K562 (cell line): ENCODE measurements at regions not wholly inside any gene's neighbourhood (a gene's known extent, or its start where the extent isn't known, plus 50 kb on each side); places are given as distances from the start of the nearest gene placed in this dataset.

ENCODE experiments used
- CBX2 ChIP-seq: fragments of 200-600 bp; sonication (generic); IDR thresholded peaks from one replicate; pipeline ENCODE4 v1.6.1; 2012; ENCODE audit warnings: mild to moderate bottlenecking, low read length, inconsistent platforms; ENCODE audit not compliant: insufficient read depth, poor library complexity, severe bottlenecking
- CBX3 ChIP-seq, 2 experiments: IDR thresholded peaks; 1 replicate in 1 of 2; 2 replicates in 1 of 2; pipeline ENCODE4 v1.6.1; 2012; ENCODE audit warnings: inconsistent platforms in 2 of 2, low read length in 2 of 2, borderline replicate concordance in 1 of 2, control low read depth in 1 of 2
- MTF1 ChIP-seq: fragments of 250-450 bp; sonication (Bioruptor Pico); IDR thresholded peaks from 2 replicates; pipeline ENCODE4 v1.9.0; 2021; ENCODE audit warnings: moderate library complexity, mild to moderate bottlenecking, inconsistent platforms, borderline replicate concordance
- POLR2A ChIP-seq: fragments of 450-650 bp; conservative IDR thresholded peaks from 2 replicates; pipeline ENCODE4 v1.6.1; 2016
- POLR2AphosphoS5 ChIP-seq: IDR thresholded peaks from 2 replicates; pipeline ENCODE4 v1.6.1; 2011; ENCODE audit warnings: mild to moderate bottlenecking, low read depth, low read length, moderate library complexity; ENCODE audit not compliant: control insufficient read depth, insufficient read depth
- SRF ChIP-seq, 2 experiments: fragments of 250-450, 450-650 bp in 1 of 2; sonication (Bioruptor Pico) in 1 of 2; sonication (generic) in 1 of 2; formaldehyde crosslinking; IDR thresholded peaks; 2 replicates each; pipeline versions ENCODE4 v1.5.0 to v1.5.1; 2020 to 2022; ENCODE audit warnings: mild to moderate bottlenecking in 1 of 2, missing genetic modification reagents in 1 of 2
- YY1 ChIP-seq, 3 experiments: IDR thresholded peaks; 2 replicates each; pipeline ENCODE4 v1.6.1; 2011; ENCODE audit warnings: low read length in 2 of 3, mild to moderate bottlenecking in 2 of 3, moderate library complexity in 2 of 3, borderline replicate concordance in 1 of 3, control low read depth in 1 of 3, low read depth in 1 of 3; ENCODE audit not compliant: insufficient read depth in 3 of 3, insufficient replicate concordance in 2 of 3, control insufficient read depth in 1 of 3, insufficient read length in 1 of 3; ENCODE audit errors: extremely low read depth in 1 of 3
- ZBTB1 ChIP-seq: sonication (generic); formaldehyde crosslinking; IDR thresholded peaks from 2 replicates; pipeline ENCODE4 v1.8.1; 2023; ENCODE audit warnings: missing genetic modification reagents, low read depth, mild to moderate bottlenecking, borderline replicate concordance
- TF ChIP-seq, protein P1 (sequence below), 3 experiments: IDR thresholded peaks in 2 of 3; conservative IDR thresholded peaks in 1 of 3; 2 replicates each; pipeline ENCODE4 v1.5.1; 2011 to 2012; ENCODE audit warnings: low read length in 3 of 3, mild to moderate bottlenecking in 3 of 3, control low read depth in 2 of 3, improper control_type of control experiment in 1 of 3, inconsistent platforms in 1 of 3, low read depth in 1 of 3, mixed read lengths in 1 of 3, moderate library complexity in 1 of 3; ENCODE audit not compliant: insufficient read depth in 2 of 3

GRCh38 chr13:111941845-111942447 is 125.0 kb upstream of the SOX1 start:
- TF ChIP-seq POLR2AphosphoS5 (no peak), CBX2 (no peak), ZBTB1 (CRISPR knock-in tag) (no peak), YY1 (IDR thresholded peaks at IDR 0.05; ENCODE audit: borderline replicate concordance in 1 of 3, control insufficient read depth in 1 of 3, extremely low read depth in 1 of 3, insufficient read depth in 3 of 3, insufficient read length in 1 of 3, insufficient replicate concordance in 2 of 3, low read depth in 1 of 3, low read length in 2 of 3) (no peak), MTF1 (CRISPR knock-in tag) (no peak), SRF (CRISPR knock-in tag; IDR thresholded peaks at IDR 0.05) (no peak), POLR2A (no peak), CBX3 (IDR thresholded peaks at IDR 0.05; ENCODE audit: borderline replicate concordance in 1 of 2, low read length in 2 of 2) (no peak)
- TF ChIP-seq, protein P1, sequence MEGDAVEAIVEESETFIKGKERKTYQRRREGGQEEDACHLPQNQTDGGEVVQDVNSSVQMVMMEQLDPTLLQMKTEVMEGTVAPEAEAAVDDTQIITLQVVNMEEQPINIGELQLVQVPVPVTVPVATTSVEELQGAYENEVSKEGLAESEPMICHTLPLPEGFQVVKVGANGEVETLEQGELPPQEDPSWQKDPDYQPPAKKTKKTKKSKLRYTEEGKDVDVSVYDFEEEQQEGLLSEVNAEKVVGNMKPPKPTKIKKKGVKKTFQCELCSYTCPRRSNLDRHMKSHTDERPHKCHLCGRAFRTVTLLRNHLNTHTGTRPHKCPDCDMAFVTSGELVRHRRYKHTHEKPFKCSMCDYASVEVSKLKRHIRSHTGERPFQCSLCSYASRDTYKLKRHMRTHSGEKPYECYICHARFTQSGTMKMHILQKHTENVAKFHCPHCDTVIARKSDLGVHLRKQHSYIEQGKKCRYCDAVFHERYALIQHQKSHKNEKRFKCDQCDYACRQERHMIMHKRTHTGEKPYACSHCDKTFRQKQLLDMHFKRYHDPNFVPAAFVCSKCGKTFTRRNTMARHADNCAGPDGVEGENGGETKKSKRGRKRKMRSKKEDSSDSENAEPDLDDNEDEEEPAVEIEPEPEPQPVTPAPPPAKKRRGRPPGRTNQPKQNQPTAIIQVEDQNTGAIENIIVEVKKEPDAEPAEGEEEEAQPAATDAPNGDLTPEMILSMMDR (IDR thresholded peaks at IDR 0.05 in 2 of 3, conservative IDR thresholded peaks at IDR 0.05 in 1 of 3; ENCODE audit: insufficient read depth in 2 of 3, low read depth in 1 of 3, low read length in 3 of 3): no peak
